HG03139 (cell line): ENCODE measurements at regions not wholly inside any gene's neighbourhood (a gene's known extent, or its start where the extent isn't known, plus 50 kb on each side); places are given as distances from the start of the nearest gene placed in this dataset.

Experiments used
- ATAC-seq: cut with Tn5 transposase; IDR thresholded peaks from one replicate; pipeline ENCODE4 v1.9.1; 2021; ENCODE audit not compliant: unreplicated experiment

DNA sequence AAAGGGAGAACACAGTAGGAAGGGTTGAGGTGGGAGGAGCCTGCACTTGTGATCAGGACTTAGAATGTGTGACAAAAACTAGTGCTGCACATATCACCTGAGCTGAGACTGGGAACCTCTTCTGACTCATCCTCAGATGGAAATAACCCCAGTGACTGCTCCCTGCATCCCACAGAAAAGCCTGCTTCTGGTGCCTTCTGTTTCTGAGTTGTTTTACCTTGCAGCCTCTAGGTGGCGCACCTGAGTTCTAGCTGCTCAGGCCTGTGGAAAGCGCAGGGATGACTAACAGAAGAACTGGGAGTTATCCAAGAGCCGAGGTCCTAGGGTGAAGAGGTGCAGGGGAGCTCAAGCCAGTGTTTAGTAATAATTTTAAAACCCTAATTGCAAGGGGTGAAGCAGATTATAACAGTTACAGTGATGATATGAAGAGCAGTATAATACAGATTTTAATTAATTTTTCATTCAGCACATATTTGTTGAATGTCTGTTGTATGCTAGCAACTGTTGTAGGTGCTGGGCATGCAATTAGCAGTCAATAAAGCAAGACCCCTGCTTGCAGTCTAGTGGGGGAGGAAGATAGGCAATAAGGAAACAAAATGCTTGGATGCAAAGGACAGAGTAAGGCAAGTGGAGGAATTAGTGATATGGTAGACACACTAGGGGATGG is 302.5 kb downstream of the DHX35 start:
- no peak for ATAC-seq

DNA sequence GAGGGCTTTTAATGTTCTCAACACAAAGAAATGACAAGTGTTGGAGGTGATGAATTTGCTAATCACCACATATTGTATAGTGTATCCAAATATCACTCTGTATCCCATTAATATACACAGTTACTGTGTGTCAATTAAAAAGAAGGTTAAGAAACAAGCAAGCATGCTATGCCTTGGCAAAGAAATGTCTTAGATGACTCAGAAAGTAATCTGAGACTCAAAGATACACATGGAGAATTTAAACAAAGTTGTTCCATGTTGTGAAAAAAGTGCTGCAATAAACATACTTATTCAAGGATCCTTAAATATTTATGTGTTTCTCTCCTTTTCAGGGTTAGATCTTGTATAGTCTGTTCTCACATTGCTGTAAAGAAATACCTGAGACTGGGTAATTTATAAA is 300.9 kb downstream of the DHX35 start:
- ATAC-seq, result no peak

GRCh38 chr20:39259808-39260207 is 297.7 kb downstream of the DHX35 start:
- no peak for ATAC-seq

GRCh38 chr20:39259010-39259803 is 297.1 kb downstream of the DHX35 start:
- no peak for ATAC-seq

- ATAC-seq, result no peak
Measured at GRCh38 chr20:39258253-39258652, 296.1 kb downstream of the DHX35 start.

GRCh38 chr20:39253051-39253755 is 291.1 kb downstream of the DHX35 start:
- no peak for ATAC-seq

- no peak for ATAC-seq
Measured at GRCh38 chr20:39252035-39252434, 289.9 kb downstream of the DHX35 start.

DNA sequence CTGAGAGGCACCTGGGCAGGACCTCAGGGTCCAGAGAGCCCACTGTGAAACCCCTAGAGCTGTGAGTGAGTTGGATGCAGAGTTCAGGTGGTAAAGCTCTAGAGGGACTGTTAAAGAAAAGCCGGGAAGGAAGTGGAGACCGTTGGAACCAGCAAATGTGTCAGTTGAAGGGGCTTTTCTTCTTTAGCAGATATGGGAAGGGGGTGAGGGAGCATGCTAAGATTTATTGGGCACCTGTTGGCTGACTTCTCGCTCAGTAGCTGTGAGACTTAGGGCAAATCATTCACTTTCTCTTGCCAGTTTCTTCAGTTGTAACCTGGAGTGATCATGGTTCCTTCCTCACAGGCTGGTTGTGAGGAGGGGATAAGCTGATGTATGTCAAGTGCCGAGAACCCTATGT is 287.7 kb downstream of the DHX35 start:
- no peak for ATAC-seq

GRCh38 chr20:39248862-39249485 is 286.8 kb downstream of the DHX35 start:
- no peak for ATAC-seq

- no peak for ATAC-seq
Measured at GRCh38 chr20:39248171-39248861, 286.2 kb downstream of the DHX35 start.

DNA sequence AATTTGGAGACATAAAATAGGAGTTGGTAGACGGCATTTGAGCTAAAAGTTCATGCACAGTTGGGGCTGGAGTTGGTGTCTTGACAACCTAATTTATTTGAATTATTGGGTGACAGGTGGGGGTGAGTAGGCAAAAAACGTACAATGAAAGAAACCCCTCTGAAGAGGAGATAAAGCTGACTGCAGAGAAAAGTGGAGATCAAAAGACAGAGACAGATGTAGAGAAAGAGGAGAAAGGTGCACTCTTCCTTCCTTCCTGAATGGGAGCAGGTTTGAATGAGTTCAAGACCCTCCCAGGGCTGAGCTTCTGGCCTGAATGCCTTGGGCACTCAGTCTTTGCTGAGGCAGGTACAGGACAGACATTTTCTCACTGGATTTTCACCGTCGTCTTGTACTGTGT is 284.3 kb downstream of the DHX35 start:
- no peak for ATAC-seq

DNA sequence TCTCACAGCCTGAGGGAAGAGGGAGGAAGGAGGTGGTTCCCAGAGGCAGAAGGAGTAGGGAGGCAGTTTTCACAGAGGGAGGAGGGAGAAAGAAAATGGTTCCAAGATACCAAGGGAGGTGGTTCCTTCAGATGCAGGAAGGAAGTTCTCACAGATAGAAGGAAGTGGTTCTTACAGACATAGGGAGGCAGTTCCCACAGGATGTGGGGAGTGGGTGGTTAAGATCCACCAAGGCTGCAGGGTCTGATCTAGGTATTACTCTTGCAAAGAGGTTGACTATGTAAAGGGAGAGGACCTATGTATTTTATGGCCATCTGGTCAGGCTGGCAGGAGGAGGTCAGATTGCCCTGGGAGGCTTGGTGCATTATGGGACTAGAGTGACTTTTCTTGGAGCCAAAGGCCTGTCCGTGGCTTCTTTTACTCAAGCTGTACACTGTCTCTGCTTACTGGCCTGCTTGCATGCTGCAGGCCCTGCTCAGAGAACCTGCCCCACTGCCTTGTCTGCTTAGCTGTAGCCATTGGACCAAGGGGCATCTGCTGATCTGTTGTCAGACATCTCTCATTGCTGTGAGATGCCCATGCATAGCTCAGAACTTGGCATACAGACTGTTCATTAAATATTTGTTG is 283.7 kb downstream of the DHX35 start:
- no peak for ATAC-seq

DNA sequence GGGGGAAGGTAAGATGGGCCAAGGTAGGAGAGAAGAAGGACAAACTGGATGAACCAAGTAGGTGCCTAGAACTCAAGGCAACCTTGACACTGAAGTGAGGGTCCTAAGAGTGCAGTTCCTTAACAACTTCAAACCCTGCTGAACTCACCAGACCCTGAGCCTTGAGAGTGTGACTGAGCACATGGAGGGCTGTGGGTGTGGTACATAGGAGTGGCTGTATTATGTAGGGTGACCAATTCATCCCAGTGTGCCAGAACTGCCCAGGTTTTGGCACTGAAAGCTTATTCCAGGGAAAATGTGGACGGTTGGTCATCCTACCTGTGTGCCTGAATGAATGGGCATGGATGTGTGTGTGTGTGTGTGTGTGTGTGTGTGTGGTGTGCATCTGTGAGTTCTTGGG is 281.8 kb downstream of the DHX35 start:
- no peak for ATAC-seq

GRCh38 chr20:39242614-39243013 is 280.5 kb downstream of the DHX35 start:
- no peak for ATAC-seq

DNA sequence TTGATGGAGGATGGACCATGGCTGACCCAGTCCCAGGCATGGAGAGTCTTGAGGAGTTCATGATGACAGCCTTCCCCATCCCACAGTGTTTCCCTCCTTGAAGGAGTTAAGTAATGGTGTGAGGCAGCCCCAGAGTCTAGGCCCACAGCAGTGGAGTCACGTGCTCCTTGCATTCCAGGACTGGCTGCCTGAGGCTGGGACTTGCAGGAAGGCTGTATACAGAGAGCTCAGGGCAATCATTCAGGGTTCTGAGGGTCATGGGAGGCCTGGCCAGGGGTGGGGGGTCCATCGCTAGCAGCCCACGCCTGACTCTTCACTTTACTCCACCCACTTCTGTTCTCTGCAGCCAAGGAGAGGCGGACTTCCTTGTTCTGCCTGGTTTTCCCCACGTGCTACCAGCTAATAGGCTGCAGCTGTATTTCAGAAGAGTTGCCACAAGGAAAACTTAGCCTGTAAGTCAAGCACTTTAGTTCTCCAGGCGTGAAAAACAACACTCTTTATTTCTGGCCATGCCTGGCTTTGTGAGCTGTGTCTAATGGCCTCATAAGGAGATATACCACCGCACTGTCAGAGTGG is 272.5 kb downstream of the DHX35 start:
- ATAC-seq, result no peak

DNA sequence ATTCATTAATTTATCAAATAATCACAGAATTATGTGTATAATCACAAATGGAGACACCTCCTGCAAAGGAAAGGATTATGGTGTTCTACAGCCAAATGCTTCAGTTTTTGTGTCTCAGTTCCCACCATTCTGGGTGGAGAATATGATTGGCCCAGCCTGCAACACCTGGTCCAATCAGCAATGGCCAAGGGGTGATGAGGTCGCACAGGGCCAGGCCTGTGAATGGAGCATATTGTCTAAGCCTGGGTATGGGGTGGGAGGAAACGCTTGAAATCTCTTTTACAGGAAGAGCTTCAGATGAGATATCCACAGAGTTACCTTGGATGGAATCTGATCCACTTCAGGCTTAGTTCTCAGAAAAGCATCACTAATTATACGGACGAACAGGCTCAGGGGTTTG is 271.6 kb downstream of the DHX35 start:
- no peak for ATAC-seq

DNA sequence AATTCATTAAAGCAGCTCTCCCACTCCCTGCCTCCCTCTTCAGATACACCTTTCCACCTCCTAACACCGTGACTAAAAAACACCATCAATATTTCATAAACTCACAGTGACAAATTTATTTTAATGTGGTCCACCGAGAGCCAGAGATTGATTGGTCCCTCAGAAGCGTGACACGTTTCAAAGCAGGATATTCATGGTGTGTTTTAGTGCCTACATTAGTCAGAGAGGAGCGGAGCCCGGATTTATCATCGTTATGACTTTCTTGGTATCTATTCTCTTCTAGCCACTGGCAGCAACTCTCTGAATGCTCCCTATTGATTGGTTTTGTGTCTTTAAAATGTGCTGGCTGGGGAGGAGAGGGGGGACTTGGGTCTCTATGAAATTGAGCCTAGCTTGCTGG is 265.3 kb downstream of the DHX35 start:
- no peak for ATAC-seq

GRCh38 chr20:39225978-39226377 is 263.8 kb downstream of the DHX35 start:
- no peak for ATAC-seq

DNA sequence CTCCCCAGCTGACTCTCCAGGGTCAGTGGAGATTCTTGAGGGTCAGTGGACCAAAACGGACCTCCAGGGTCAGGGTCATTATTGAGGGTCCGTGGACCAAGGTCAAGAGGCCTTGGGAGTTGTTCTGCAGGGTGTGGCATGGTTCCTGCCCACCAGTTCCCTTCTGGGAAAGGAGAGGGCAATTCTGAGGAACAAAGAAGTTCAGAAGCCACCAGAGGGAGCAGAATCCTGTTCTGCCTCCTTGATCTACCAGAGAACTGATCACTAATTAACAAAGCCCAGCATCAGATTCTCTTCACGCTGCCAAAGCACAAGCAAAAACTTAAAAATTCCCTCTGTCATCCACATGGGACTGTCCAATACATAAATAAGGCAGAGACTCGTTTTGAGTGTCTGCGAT is 263.4 kb downstream of the DHX35 start:
- ATAC-seq, result no peak

- no peak for ATAC-seq
Measured at GRCh38 chr20:39222101-39222500, 260.0 kb downstream of the DHX35 start.
